ENCODE measurements at regions not wholly inside any gene's neighbourhood (a gene's known extent, or its start where the extent isn't known, plus 50 kb on each side); places are given as distances from the start of the nearest gene placed in this dataset.

DNA sequence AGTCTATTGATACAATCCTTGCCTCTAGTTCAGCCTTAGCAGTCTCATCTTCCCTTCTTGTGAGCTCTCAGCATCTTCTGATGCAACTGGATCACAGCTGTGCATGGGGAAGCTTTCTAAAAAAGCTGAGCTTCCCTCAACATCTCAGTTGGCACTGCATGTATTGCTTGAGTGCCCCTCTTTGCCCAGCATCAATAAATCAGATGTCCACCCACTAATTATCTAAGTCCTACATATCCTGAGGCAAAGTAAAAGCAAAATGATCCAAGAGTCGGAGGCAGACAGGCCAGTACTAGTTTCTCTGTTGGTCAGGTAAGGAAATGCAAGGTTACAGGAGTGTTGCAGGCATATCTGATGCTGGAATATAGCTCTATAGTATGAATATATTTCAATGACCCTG is 334.5 kb upstream of the NCAM1 start:
- in situ Hi-C loops (cut with HindIII; ENCODE audit: low pct_unique_long_range_greater_than_20kb, low sequenced_read_pairs), result no loop called here

DNA sequence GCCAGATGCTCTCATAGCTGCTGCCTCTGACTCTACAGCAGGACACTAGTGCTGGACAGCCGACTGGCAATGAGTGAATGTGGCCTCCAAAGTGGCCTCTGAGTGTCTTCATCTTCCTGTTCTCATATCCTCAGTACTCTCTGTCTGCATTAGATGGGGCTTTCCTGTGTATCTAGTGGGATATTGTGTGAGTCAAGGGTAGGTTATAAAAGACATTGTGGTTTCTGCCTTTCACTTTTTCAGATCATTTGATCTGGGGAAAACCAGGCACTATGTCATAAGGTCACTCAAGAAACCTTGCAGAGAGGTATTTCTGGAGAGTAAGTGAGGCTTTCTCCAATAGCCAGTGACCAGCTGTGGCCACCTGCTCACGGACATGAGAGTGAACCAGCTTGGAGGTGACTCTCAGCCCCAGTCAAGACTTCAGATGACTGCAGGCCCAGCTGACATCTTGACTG is 333.6 kb upstream of the NCAM1 start:
- in situ Hi-C loops (cut with HindIII; ENCODE audit: low pct_unique_long_range_greater_than_20kb, low sequenced_read_pairs), result no loop called here
- no peak for DNase-seq (ENCODE audit: low read depth, low spot score)

More for the DNA sequence above, 334.5 kb upstream of the NCAM1 start:
- DNase-seq (ENCODE audit: low read depth, low spot score), result no peak

DNA sequence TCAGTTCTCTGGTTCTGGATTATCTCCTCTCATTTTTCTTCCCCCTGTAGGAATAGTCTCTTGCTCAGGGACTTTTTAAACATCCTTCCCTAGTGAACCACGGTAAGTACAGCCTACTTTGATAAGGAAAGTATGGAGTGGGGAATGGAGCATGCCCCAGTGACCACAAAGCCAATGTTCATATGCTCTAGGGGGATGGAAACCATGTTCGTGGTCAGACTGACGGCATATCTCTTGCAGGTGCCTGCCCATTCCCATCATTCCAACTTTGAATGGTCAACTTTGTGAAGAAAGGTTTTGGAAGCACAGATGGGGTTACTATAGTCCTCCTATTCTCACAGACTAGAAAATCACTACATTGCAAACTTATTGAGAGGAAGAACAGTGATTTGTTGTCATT is 332.5 kb upstream of the NCAM1 start:
- no peak for DNase-seq (ENCODE audit: low read depth, low spot score)
- in situ Hi-C loops (cut with HindIII; ENCODE audit: low pct_unique_long_range_greater_than_20kb, low sequenced_read_pairs), result no loop called here

DNA sequence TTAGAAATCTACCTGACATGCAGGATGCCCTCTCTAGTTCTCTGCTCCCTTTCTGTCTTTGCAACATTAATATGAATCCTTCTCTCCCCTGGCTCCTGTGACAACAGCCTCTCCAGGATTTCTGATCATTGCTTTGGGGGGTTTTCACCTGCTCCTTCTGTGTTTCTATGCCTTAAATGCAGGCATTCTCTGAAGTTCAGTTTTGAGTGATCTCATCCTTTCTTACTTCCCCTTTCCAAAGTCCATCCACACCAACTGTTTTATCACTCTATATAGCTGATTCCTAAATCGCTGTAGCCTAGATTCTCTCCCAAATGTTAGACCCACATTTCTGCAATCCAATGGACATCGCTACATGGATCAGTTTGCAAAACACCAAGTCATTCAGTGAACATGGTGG is 330.7 kb upstream of the NCAM1 start:
- in situ Hi-C loops (cut with HindIII; ENCODE audit: low pct_unique_long_range_greater_than_20kb, low sequenced_read_pairs), result no loop called here

DNA sequence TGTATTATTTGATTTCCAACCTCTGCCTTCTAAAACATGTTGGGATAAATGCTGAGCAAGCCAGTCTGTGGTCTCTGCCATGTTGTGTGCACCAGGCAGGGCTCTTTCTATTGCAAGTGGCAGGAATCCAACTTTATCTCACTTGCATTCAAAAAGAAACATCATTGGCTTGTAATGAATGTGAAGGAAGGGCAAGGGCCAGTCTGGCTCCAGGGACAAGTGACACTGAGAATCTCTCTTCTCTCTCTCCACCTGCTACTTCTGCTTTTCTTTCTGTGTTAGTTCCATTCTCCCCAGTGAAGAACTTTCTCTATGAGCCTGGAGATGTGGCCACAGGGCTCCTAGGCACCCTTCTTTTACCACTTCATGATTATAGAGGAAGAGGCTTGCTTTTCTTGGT is 329.9 kb upstream of the NCAM1 start:
- in situ Hi-C loops (cut with HindIII; ENCODE audit: low pct_unique_long_range_greater_than_20kb, low sequenced_read_pairs), result no loop called here
- DNase-seq (ENCODE audit: low read depth, low spot score), result no peak

More for the DNA sequence above, 330.7 kb upstream of the NCAM1 start:
- no peak for DNase-seq (ENCODE audit: low read depth, low spot score)

DNA sequence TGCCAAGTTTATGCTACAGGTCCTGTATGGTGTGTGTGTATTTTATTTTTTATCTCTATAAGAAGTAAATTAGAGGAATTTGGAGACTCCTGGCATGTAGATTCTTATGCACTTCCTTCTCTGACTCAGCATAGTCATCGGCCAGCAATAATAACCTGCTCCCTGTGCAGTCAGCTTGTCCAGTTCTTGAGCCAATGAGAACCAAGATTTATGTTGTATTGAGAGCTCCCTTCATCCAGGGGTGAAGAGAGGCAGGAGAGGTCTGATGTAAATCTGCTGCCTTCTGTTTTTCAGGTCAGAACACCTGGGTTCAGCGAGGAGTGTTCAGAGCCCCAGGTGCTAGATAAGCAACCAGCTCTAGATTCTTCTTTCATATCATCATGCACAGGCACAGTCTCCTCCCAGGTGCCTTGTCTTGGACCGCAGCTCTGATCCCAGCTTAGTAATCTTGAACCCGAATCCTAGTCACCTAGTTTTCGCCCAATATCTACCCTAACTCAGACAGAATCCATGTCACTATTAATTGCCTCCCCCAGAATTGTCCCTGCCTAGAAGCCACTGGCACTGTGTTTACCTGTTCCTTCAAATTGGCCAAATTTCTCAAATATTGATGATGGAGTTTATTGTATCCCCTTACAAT is 328.2 kb upstream of the NCAM1 start:
- in situ Hi-C loops (cut with HindIII; ENCODE audit: low pct_unique_long_range_greater_than_20kb, low sequenced_read_pairs), result no loop called here
- DNase-seq (ENCODE audit: low read depth, low spot score), result no peak

DNA sequence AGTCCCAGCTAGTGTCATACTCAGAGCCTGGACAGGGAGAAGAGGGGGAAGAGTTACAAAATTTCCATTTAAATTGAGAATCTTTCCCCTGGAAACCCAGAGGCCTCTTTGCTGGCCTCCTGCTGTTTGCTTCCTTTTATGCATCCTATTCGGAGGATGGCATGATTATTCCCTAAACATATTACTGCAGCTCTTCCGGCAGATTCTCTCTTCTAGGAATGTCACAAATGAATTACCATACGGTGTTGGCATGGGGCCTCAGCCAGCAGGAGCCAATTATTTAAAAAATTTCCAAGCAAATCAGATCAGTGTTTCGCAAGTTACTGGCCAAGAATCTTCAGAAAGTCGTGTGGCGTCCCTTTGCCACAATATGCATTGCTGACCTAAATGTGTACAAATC is 326.7 kb upstream of the NCAM1 start:
- in situ Hi-C loops (cut with HindIII; ENCODE audit: low pct_unique_long_range_greater_than_20kb, low sequenced_read_pairs), result no loop called here
- DNase-seq (ENCODE audit: low read depth, low spot score), result no peak

DNA sequence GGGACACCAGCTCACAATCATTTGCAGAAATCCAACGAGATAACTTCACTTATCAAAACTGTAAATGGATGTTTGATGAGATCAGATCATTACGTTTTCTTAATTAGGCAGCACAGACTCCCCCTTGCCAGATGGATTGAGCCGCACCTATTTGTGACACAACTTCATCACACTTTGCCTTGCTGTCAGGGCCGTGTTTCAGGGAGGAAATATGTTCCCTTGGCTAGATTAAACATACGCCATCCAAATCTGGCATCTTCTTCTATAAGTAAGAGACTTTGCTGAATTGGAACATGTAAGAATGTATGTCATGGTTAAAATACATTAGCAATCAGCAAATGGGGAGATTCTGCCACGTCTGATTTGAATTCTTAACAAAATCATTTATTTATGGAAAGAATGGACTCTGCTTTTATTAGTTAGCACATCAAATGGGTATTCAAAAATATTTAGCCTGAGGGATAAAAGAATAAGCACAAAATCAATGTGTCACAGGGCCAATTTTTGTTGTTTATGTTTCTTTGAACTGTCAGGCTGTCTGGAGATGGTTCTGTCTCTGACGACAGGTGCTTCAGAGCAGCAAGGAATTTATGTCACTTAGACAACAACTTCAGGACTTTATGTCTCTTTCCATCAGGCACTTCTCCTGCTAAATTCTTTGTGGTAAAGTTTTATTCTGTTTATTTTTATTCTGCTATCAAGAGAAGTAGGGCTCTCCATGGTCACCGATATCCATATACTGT is 326.1 kb upstream of the NCAM1 start:
- in situ Hi-C loops (cut with HindIII; ENCODE audit: low pct_unique_long_range_greater_than_20kb, low sequenced_read_pairs), result no loop called here

DNA sequence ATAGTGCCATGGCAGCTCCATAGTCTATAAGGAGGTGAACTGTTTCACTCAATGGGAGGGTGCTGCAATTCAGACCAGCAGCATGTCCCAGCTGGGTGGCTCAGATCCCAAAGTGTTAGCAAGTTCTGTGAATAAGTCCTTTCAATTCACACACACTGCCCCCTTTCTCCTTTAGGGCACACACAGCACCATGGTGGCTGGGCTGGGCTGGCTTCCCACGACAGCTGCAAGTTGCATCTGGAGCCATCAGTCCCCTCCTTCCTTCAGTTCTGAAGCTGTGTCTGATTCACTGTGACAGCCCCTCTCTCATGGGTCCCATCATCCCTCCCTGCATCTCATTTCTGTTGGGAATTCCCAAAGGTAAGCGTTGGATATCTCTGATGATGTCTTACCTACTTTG is 324.1 kb upstream of the NCAM1 start:
- DNase-seq (ENCODE audit: low read depth, low spot score), result no peak
- in situ Hi-C loops (cut with HindIII; ENCODE audit: low pct_unique_long_range_greater_than_20kb, low sequenced_read_pairs), result no loop called here

More for the DNA sequence above, 326.1 kb upstream of the NCAM1 start:
- DNase-seq (ENCODE audit: low read depth, low spot score), result no peak

DNA sequence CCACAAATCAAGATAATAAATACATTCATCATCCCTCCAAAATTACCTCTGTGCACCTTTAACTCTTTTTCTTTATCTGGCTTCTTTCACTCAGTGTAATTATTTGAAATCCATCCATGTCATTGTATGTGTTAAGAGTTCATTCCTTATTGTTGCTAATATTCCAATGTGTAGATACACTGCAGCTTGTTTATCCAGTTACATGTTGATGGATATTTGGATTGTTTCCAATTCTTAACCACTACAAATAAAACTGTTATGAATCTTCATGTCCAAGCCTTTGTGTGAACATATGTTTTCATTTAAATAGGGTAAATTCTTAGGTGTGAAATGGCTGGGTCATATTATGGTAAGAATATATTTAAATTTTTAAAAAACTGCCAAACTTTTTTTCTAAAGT is 323.3 kb upstream of the NCAM1 start:
- in situ Hi-C loops (cut with HindIII; ENCODE audit: low pct_unique_long_range_greater_than_20kb, low sequenced_read_pairs), result no loop called here
- no peak for DNase-seq (ENCODE audit: low read depth, low spot score)

DNA sequence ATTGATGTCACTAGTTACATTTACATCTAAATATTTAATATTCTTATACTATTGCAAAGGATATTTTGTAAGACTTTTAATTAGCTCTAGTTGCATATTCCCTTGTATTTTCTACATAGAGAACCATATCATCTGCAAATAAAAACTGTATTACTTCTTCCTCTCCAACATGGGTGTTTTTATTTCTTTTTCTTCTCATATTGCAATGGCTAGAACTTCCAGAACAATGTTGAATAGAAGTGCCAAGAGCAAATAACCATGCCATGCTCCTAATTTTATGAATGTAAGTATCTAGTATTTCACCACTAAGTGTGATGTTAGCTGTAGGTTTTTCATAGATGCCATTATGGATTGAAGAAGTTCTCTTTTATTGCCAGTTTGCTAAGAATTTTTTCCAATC is 321.8 kb upstream of the NCAM1 start:
- DNase-seq (ENCODE audit: low read depth, low spot score), result no peak
- in situ Hi-C loops (cut with HindIII; ENCODE audit: low pct_unique_long_range_greater_than_20kb, low sequenced_read_pairs), result no loop called here

DNA sequence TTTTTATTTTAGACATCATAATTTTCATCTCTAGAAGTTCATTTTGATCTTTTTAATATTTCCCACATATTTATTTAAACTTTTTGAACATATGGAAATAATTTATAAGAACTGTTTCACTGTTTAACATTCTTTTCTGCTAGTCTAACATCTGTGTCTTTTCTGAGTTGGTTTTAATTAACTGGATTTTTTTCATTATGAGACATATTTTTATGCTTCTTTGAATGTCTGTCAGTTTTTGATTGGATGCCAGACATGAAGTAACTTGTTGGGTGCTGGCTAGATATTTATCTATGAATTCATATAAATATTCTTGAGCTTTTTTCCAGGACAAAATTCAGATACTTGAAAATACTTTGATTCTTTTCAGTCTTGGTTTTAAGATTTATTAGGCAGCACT is 317.8 kb upstream of the NCAM1 start:
- no peak for DNase-seq (ENCODE audit: low read depth, low spot score)

DNA sequence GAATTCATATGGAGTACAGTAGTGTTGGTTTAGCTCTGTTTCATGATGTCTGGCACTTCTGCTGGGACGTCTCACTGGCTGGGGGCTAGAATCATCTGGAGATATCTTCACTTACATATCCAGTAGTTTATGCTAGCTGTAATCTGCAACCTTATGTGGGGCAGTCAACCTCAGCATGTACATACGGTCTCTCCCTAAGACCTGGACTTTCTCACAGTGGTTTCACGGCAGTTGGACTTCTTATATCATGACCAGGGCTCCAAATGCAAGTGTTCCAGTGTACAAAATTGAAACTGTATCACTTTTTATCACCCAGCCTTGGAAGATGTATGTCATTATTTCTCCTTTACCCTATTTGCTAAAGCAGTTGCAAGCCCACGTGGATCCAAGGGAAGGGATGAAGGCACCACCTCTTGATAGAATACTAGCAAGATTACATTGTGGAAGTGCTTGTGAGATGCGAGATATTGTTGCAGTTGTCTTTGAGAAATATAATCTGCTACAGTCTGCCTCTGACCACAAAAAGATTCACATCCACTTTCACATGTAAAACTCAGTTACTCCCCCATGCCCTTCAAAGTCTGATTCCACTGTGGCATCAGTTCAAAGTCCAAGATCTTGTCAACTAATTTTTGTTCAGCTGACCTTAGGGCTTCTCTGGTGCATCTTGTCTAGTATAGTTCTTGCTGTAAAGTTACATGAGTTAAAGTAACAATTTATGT is 316.6 kb upstream of the NCAM1 start:
- no peak for DNase-seq (ENCODE audit: low read depth, low spot score)
- in situ Hi-C loops (cut with HindIII; ENCODE audit: low pct_unique_long_range_greater_than_20kb, low sequenced_read_pairs), result no loop called here

More for the DNA sequence above, 317.8 kb upstream of the NCAM1 start:
- in situ Hi-C loops (cut with HindIII; ENCODE audit: low pct_unique_long_range_greater_than_20kb, low sequenced_read_pairs), result no loop called here

DNA sequence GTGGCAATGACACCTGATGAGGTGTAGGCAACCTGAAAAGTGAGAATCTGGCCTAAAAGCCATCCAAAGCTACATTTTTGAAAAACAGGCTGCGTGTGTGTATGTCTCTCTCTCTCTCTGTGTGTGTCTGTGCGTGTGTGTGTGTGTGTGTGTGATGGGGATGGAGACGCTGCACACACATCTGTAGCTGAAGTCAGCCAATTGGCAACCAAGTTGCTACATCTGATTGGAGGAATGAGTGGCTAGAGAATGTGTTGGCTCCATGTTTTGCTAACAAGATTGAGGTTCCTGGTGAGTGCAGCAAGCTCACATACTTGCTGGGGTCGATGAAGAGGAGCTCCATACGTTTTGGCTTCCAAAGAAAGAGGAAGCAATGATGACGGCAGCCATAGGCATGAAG is 311.4 kb upstream of the NCAM1 start:
- no peak for DNase-seq (ENCODE audit: low read depth, low spot score)
- in situ Hi-C loops (cut with HindIII; ENCODE audit: low pct_unique_long_range_greater_than_20kb, low sequenced_read_pairs), result no loop called here

DNA sequence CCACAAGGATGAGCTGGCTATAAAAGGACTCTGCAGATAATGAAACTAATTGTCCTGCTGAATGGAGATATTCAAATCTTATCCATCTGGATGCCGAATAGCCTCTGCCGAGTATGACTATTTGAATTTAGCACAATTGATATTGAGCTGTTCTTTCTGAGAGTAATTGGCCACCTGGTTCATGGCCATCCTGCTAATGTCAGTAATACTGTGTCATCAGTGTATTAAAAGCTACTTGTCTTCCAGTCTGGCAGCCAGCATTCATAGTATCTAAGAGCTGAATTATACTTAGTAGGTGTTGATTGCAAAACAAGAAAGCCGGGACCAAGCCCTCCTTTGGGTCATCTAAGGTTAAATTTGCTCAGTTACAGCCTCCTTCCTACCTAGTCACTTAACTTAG is 310.7 kb upstream of the NCAM1 start:
- in situ Hi-C loops (cut with HindIII; ENCODE audit: low pct_unique_long_range_greater_than_20kb, low sequenced_read_pairs), result no loop called here

DNA sequence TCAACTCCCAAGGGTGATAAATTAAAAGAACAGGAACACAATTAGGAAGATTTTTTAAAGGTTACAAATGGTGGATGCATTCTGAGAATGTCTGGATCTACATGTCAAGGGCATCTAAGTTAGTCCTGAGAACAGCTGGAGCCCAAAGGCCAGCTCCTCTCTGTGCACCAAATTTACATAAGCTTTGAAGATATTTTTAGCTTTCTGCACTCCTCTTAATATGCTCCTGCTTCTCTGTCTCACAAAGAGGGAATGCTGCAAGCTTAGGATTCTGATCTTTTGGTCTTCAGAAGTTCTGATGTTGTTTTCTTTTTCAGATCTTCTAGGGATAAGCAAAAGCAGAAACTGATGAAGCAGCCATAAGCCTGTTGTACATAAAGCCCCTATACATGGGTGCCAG is 309.8 kb upstream of the NCAM1 start:
- no peak for DNase-seq (ENCODE audit: low read depth, low spot score)
- in situ Hi-C loops (cut with HindIII; ENCODE audit: low pct_unique_long_range_greater_than_20kb, low sequenced_read_pairs), result no loop called here

More for the DNA sequence above, 310.7 kb upstream of the NCAM1 start:
- DNase-seq (ENCODE audit: low read depth, low spot score), result no peak

DNA sequence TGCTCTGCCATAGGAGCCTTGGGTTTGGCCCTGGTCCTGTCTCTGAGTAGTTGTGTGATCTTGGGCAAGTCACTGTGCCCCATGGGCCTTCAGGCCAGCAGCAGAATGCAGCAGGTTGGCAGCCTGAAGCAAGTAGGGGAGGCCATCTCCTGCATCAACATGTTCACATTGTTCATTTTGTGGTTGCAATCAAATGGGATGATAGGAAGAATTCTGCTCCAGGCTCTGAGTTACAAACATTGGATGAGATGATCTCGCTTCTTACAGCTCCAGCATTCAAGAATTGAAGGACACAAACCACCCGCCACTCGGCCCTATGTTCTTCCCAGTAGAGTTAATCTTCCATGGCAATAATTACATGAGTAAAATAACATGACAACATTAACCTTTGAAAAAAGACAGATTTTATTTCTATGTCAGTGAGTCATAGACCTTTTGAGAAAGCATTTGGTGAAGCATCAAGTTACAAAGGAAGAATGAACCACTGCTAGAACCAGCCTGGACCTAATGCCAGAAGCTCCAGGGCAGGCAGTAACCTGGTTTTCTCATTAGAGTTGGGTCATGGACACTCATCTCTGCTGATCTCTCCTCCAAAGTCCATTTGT is 308.3 kb upstream of the NCAM1 start:
- in situ Hi-C loops (cut with HindIII; ENCODE audit: low pct_unique_long_range_greater_than_20kb, low sequenced_read_pairs), result no loop called here
- no peak for DNase-seq (ENCODE audit: low read depth, low spot score)

DNA sequence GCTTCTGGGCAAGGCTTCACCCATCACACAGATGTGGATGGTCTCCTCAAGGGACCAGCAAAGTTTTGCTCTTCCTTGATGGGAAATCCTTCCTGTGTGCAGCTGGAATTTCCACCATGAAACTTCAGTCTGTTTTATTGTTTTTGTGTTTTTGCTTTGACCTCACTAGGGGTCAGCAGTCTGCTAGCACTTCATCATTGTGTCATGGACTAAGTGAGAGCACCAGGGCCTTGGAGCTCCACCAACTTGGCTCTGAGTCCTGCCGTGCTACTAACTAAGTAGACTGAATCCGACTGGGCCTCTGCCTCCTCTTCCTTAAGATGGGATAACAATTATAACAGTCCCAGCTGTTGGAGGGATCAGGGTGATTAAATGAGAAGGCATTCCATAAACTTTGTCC is 305.8 kb upstream of the NCAM1 start:
- in situ Hi-C loops (cut with HindIII; ENCODE audit: low pct_unique_long_range_greater_than_20kb, low sequenced_read_pairs), result no loop called here
- DNase-seq (ENCODE audit: low read depth, low spot score), result peak; percentile 16

Measured in SK-MEL-5 (cell line).